H9 (cell line): ENCODE measurements at regions not wholly inside any gene's neighbourhood (a gene's known extent, or its start where the extent isn't known, plus 50 kb on each side); places are given as distances from the start of the nearest gene placed in this dataset.

Experiments
- DNase-seq: peaks from one replicate; pipeline ENCODE4 v3.0.0-alpha.2; 2017
- H2AFZ ChIP-seq: one replicate; pipeline ENCODE4 v1.6.1; 2013; ENCODE audit warnings: mild to moderate bottlenecking, low read length, control low read depth, moderate library complexity
- H2AK5ac ChIP-seq: 2 replicates; pipeline ENCODE4 v1.6.1; 2013; ENCODE audit warnings: low read length, control low read depth, mixed read lengths; ENCODE audit not compliant: insufficient read length
- H2BK120ac ChIP-seq: one replicate; pipeline ENCODE4 v1.6.1; 2013; ENCODE audit warnings: low read depth, mild to moderate bottlenecking, low read length, control low read depth, inconsistent platforms; ENCODE audit not compliant: poor library complexity, severe bottlenecking
- H2BK12ac ChIP-seq: 2 replicates; pipeline ENCODE4 v1.6.1; 2013; ENCODE audit warnings: low read length, control low read depth, mixed read lengths, low read depth; ENCODE audit not compliant: insufficient read length
- H2BK15ac ChIP-seq: 2 replicates; pipeline ENCODE4 v1.6.1; 2013; ENCODE audit warnings: low read depth, low read length, control low read depth
- H2BK20ac ChIP-seq: one replicate; pipeline ENCODE4 v1.6.1; 2013; ENCODE audit warnings: low read depth, mild to moderate bottlenecking, low read length, control low read depth, inconsistent platforms; ENCODE audit not compliant: poor library complexity, severe bottlenecking
- H2BK5ac ChIP-seq: 2 replicates; pipeline ENCODE4 v1.6.1; 2013; ENCODE audit warnings: low read length, control low read depth, mixed read lengths; ENCODE audit not compliant: insufficient read length
- H3K14ac ChIP-seq: 2 replicates; pipeline ENCODE4 v1.6.1; 2013; ENCODE audit warnings: low read length, control low read depth; ENCODE audit not compliant: insufficient read depth
- H3K18ac ChIP-seq: 2 replicates; pipeline ENCODE4 v1.6.1; 2013; ENCODE audit warnings: low read depth, mild to moderate bottlenecking, mixed read lengths, low read length, control low read depth; ENCODE audit not compliant: insufficient read length
- H3K23ac ChIP-seq: 2 replicates; pipeline ENCODE4 v1.6.1; 2013; ENCODE audit warnings: low read length, control low read depth, mixed read lengths, low read depth; ENCODE audit not compliant: insufficient read length
- H3K23me2 ChIP-seq: 2 replicates; pipeline ENCODE4 v1.6.1; 2013; ENCODE audit warnings: low read depth, mild to moderate bottlenecking, mixed read lengths, low read length, control low read depth; ENCODE audit not compliant: insufficient read length, poor library complexity, severe bottlenecking
- H3K27ac ChIP-seq: 2 replicates; pipeline ENCODE4 v1.5.1; 2013; ENCODE audit warnings: low read length, control low read depth, mixed read lengths, low read depth; ENCODE audit not compliant: insufficient read length
- H3K27me3 ChIP-seq: 2 replicates; pipeline ENCODE4 v1.6.1; 2013; ENCODE audit warnings: low read length, control low read depth, inconsistent platforms; ENCODE audit not compliant: insufficient read depth
- H3K4ac ChIP-seq: 2 replicates; pipeline ENCODE4 v1.6.1; 2013; ENCODE audit warnings: low read depth, mild to moderate bottlenecking, control low read depth, inconsistent platforms, low read length, moderate library complexity
- H3K4me1 ChIP-seq: 2 replicates; pipeline ENCODE4 v1.6.1; 2013; ENCODE audit warnings: low read length, control low read depth, inconsistent platforms; ENCODE audit not compliant: insufficient read depth
- H3K4me2 ChIP-seq: 2 replicates; pipeline ENCODE4 v1.6.1; 2013; ENCODE audit warnings: low read length, control low read depth, mixed read lengths; ENCODE audit not compliant: insufficient read length, insufficient read depth
- H3K56ac ChIP-seq: 2 replicates; pipeline ENCODE4 v1.6.1; 2013; ENCODE audit warnings: low read depth, mild to moderate bottlenecking, mixed read lengths, low read length, control low read depth; ENCODE audit not compliant: insufficient read length
- H3K79me1 ChIP-seq: 2 replicates; pipeline ENCODE4 v1.6.1; 2013; ENCODE audit warnings: low read depth, mild to moderate bottlenecking, moderate library complexity, low read length, control low read depth, inconsistent platforms; ENCODE audit not compliant: insufficient read depth, poor library complexity, severe bottlenecking
- H3K79me2 ChIP-seq: 2 replicates; pipeline ENCODE4 v1.6.1; 2013; ENCODE audit warnings: low read length, control low read depth, inconsistent platforms; ENCODE audit not compliant: insufficient read depth
- H3K9ac ChIP-seq: 2 replicates; pipeline ENCODE4 v1.6.1; 2013; ENCODE audit warnings: low read length, control low read depth, mixed read lengths; ENCODE audit not compliant: insufficient read length; ENCODE audit errors: extremely low read depth
- H3K9me3 ChIP-seq: one replicate; pipeline ENCODE4 v1.6.1; 2013; ENCODE audit warnings: low read depth, low read length, inconsistent platforms; ENCODE audit not compliant: control insufficient read depth
- H3T11ph ChIP-seq: one replicate; pipeline ENCODE4 v1.6.1; 2013; ENCODE audit warnings: mild to moderate bottlenecking, low read length, control low read depth, inconsistent platforms
- H4K20me1 ChIP-seq: one replicate; pipeline ENCODE4 v1.6.1; 2013; ENCODE audit not compliant: control insufficient read depth, insufficient read length, insufficient read depth
- H4K5ac ChIP-seq: 2 replicates; pipeline ENCODE4 v1.6.1; 2013; ENCODE audit warnings: low read depth, mild to moderate bottlenecking, mixed read lengths, low read length, control low read depth; ENCODE audit not compliant: insufficient read length
- H4K8ac ChIP-seq: replicated peaks from 2 replicates; pipeline ENCODE4 v1.6.1; 2013; ENCODE audit warnings: low read length, control low read depth, mixed read lengths, low read depth; ENCODE audit not compliant: insufficient read length
- H4K91ac ChIP-seq: 2 replicates; pipeline ENCODE4 v1.6.1; 2013; ENCODE audit warnings: low read depth, mild to moderate bottlenecking, moderate library complexity, mixed read lengths, low read length, control low read depth; ENCODE audit not compliant: insufficient read length
- H3K27ac Mint-ChIP-seq, 3 experiments: 2 replicates in 2 of 3; 3 replicates in 1 of 3; pipeline ENCODE4 v1.8.0; 2020 to 2021; ENCODE audit warnings: mixed read lengths in 3 of 3, mild to moderate bottlenecking in 1 of 3, moderate library complexity in 1 of 3
- H3K27me3 Mint-ChIP-seq: 2 replicates; pipeline ENCODE4 v1.8.0; 2021; ENCODE audit warnings: low read depth, mild to moderate bottlenecking, moderate library complexity, mixed read lengths
- H3K36me3 Mint-ChIP-seq, 3 experiments: 2 replicates in 2 of 3; 3 replicates in 1 of 3; pipeline ENCODE4 v1.8.0; 2020 to 2021; ENCODE audit warnings: low read depth in 3 of 3, mixed read lengths in 3 of 3; ENCODE audit not compliant: insufficient read depth in 1 of 3
- H3K4me1 Mint-ChIP-seq, 2 experiments: 2 replicates each; pipeline ENCODE4 v1.8.0; 2020; ENCODE audit warnings: mixed read lengths in 2 of 2
- H3K4me3 Mint-ChIP-seq, 2 experiments: 2 replicates in 1 of 2; 3 replicates in 1 of 2; pipeline ENCODE4 v1.8.0; 2020 to 2021; ENCODE audit warnings: mild to moderate bottlenecking in 2 of 2, mixed read lengths in 2 of 2, moderate library complexity in 1 of 2
- H3K9me3 Mint-ChIP-seq, 2 experiments: 2 replicates in 1 of 2; 3 replicates in 1 of 2; pipeline ENCODE4 v1.8.0; 2020; ENCODE audit warnings: mild to moderate bottlenecking in 2 of 2, mixed read lengths in 2 of 2, moderate library complexity in 1 of 2
- TF ChIP-seq, protein P1 (sequence below): fragments of 200-600 bp; sonication (generic); conservative IDR thresholded peaks from 3 replicates; pipeline ENCODE4 v1.8.0; 2021; ENCODE audit warnings: antibody characterized with exemption, mild to moderate bottlenecking

DNA sequence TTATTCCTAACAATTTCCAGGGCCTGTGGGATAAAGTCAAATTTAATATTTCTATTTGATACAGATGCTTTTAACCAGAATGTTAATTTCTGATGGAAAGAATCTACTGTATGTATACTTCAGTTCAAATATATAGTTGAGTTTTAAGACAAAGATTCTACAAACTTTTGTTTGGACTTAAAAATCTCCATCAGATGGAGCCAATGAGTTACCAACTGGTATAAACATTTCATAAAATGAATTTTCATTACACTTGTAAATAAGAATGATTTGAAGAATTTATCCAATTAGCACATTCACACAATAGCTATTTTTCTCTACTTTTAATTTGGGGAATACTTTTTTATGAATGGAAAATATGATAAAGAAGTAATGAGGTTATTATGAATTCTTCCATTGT lies 425.2 kb upstream of the MIS18BP1 start:
- Histone ChIP-seq H3K23me2 (no peaks in the 10 kb centered on the region), H4K8ac (no peak overlapping the region), H3K79me1 (no peaks in the 10 kb centered on the region), H3K56ac (no peak overlapping the region), H4K20me1 (no peaks in the 10 kb centered on the region), H3K4me1 (no peaks in the 10 kb centered on the region), H3K79me2 (no peaks in the 10 kb centered on the region), H3K27me3 (no peaks in the 10 kb centered on the region), H2BK120ac (no peak overlapping the region), H3K4me2 (no peak overlapping the region), H3K9ac (no peak overlapping the region), H2BK12ac (no peak overlapping the region), H3K27ac (no peak overlapping the region), H2BK5ac (no peak overlapping the region), H2BK15ac (no peak overlapping the region), H3K9me3 (no peaks in the 10 kb centered on the region), H3K23ac (no peak overlapping the region), H2BK20ac (no peak overlapping the region), H4K5ac (no peak overlapping the region), H3T11ph (no peak overlapping the region), H2AFZ (no peak overlapping the region), H2AK5ac (no peak overlapping the region), H3K18ac (no peak overlapping the region), H4K91ac (no peak overlapping the region), H3K4ac (no peak overlapping the region), H3K14ac (no peak overlapping the region)
- no peak for DNase-seq
- H3K4me3 Mint-ChIP-seq: no peak overlapping the region
- no peaks in the 10 kb centered on the region for H3K4me1 Mint-ChIP-seq
- TF ChIP-seq, protein P1, sequence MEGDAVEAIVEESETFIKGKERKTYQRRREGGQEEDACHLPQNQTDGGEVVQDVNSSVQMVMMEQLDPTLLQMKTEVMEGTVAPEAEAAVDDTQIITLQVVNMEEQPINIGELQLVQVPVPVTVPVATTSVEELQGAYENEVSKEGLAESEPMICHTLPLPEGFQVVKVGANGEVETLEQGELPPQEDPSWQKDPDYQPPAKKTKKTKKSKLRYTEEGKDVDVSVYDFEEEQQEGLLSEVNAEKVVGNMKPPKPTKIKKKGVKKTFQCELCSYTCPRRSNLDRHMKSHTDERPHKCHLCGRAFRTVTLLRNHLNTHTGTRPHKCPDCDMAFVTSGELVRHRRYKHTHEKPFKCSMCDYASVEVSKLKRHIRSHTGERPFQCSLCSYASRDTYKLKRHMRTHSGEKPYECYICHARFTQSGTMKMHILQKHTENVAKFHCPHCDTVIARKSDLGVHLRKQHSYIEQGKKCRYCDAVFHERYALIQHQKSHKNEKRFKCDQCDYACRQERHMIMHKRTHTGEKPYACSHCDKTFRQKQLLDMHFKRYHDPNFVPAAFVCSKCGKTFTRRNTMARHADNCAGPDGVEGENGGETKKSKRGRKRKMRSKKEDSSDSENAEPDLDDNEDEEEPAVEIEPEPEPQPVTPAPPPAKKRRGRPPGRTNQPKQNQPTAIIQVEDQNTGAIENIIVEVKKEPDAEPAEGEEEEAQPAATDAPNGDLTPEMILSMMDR: no peak
- no peaks in the 10 kb centered on the region for H3K27me3 Mint-ChIP-seq
- no peak overlapping the region for H3K27ac Mint-ChIP-seq
- H3K36me3 Mint-ChIP-seq: no peaks in the 10 kb centered on the region
- H3K9me3 Mint-ChIP-seq: no peaks in the 10 kb centered on the region
